ENCODE measurements at regions not wholly inside any gene's neighbourhood (a gene's known extent, or its start where the extent isn't known, plus 50 kb on each side); places are given as distances from the start of the nearest gene placed in this dataset.
A peak's percentile ranks its signal among the peaks of the same experiment; 100 is the strongest.

- no peak overlapping the region for H3K27ac ChIP-seq (ENCODE audit: low read length)
- no peak overlapping the region for H3K4me3 ChIP-seq (ENCODE audit: low read length)
- H3K4me1 ChIP-seq (ENCODE audit: insufficient read depth, low read length) = peaks cover 40% of the 10 kb centered on the region; the same call in 1 of the 2 replicates
- no peaks in the 10 kb centered on the region for H3K36me3 ChIP-seq (ENCODE audit: insufficient read depth, low read depth, low read length)
- H3K9ac ChIP-seq (ENCODE audit: low read depth, low read length) = no peak overlapping the region
- no peaks in the 10 kb centered on the region for H3K9me3 ChIP-seq (ENCODE audit: insufficient read depth, low read depth, low read length)
- peaks cover 28% of the 10 kb centered on the region for H3K27me3 ChIP-seq (ENCODE audit: insufficient read depth, low read length)
These were observed 120.5 kb downstream of the FOXB1 start for GRCh38 chr15:60124460-60125070.

- Histone ChIP-seq H3K36me3 (ENCODE audit: insufficient read depth, low read depth, low read length) (no peaks in the 10 kb centered on the region), H3K27me3 (ENCODE audit: insufficient read depth, low read length) (peaks cover 24% of the 10 kb centered on the region), H3K4me3 (ENCODE audit: low read length) (no peak overlapping the region), H3K9ac (ENCODE audit: low read depth, low read length) (no peak overlapping the region), H3K4me1 (ENCODE audit: insufficient read depth, low read length) (peaks cover 35% of the 10 kb centered on the region; the same call in 1 of the 2 replicates), H3K9me3 (ENCODE audit: insufficient read depth, low read depth, low read length) (no peaks in the 10 kb centered on the region), H3K27ac (ENCODE audit: low read length) (no peak overlapping the region)
These were observed 121.2 kb downstream of the FOXB1 start for GRCh38 chr15:60125334-60125733.

- Histone ChIP-seq H3K36me3 (ENCODE audit: insufficient read depth, low read depth, low read length) (no peaks in the 10 kb centered on the region), H3K27me3 (ENCODE audit: insufficient read depth, low read length) (peaks cover 18% of the 10 kb centered on the region), H3K9ac (ENCODE audit: low read depth, low read length) (no peak overlapping the region), H3K4me3 (ENCODE audit: low read length) (no peak overlapping the region), H3K9me3 (ENCODE audit: insufficient read depth, low read depth, low read length) (no peaks in the 10 kb centered on the region), H3K4me1 (ENCODE audit: insufficient read depth, low read length) (peaks cover 26% of the 10 kb centered on the region; the same call in 1 of the 2 replicates), H3K27ac (ENCODE audit: low read length) (no peak overlapping the region)
These were observed 122.1 kb downstream of the FOXB1 start for GRCh38 chr15:60126200-60126599.

GRCh38 chr15:60126661-60127060 lies 122.5 kb downstream of the FOXB1 start:
- no peak overlapping the region for H3K27ac ChIP-seq (ENCODE audit: low read length)
- peaks cover 26% of the 10 kb centered on the region; the same call in 1 of the 2 replicates for H3K4me1 ChIP-seq (ENCODE audit: insufficient read depth, low read length)
- H3K4me3 ChIP-seq (ENCODE audit: low read length) = no peak overlapping the region
- H3K27me3 ChIP-seq (ENCODE audit: insufficient read depth, low read length) = peaks cover 13% of the 10 kb centered on the region
- H3K9me3 ChIP-seq (ENCODE audit: insufficient read depth, low read depth, low read length) = no peaks in the 10 kb centered on the region
- H3K9ac ChIP-seq (ENCODE audit: low read depth, low read length) = no peak overlapping the region
- H3K36me3 ChIP-seq (ENCODE audit: insufficient read depth, low read depth, low read length) = no peaks in the 10 kb centered on the region

GRCh38 chr15:60128000-60128376 lies 123.9 kb downstream of the FOXB1 start:
- no peak overlapping the region for H3K27ac ChIP-seq (ENCODE audit: low read length)
- peak overlapping the region; percentile 42; the same call in 1 of the 2 replicates for H3K9ac ChIP-seq (ENCODE audit: low read depth, low read length)

GRCh38 chr15:60128710-60129109 lies 124.6 kb downstream of the FOXB1 start:
- no peaks in the 10 kb centered on the region for H3K36me3 ChIP-seq (ENCODE audit: insufficient read depth, low read depth, low read length)
- H3K9me3 ChIP-seq (ENCODE audit: insufficient read depth, low read depth, low read length) = no peaks in the 10 kb centered on the region
- H3K27ac ChIP-seq (ENCODE audit: low read length) = no peak overlapping the region
- H3K9ac ChIP-seq (ENCODE audit: low read depth, low read length) = peak overlapping the region; percentile 50; the same call in 1 of the 2 replicates
- peak overlapping the region; percentile 55; the same call in 1 of the 2 replicates for H3K4me3 ChIP-seq (ENCODE audit: low read length)
- H3K27me3 ChIP-seq (ENCODE audit: insufficient read depth, low read length) = no peaks in the 10 kb centered on the region; the same call in 1 of the 2 replicates
- peaks cover 20% of the 10 kb centered on the region; the same call in 1 of the 2 replicates for H3K4me1 ChIP-seq (ENCODE audit: insufficient read depth, low read length)

More at GRCh38 chr15:60128000-60128376, 123.9 kb downstream of the FOXB1 start:
- H3K4me1 ChIP-seq (ENCODE audit: insufficient read depth, low read length) = peaks cover 20% of the 10 kb centered on the region; the same call in 1 of the 2 replicates
- no peaks in the 10 kb centered on the region; the same call in 1 of the 2 replicates for H3K27me3 ChIP-seq (ENCODE audit: insufficient read depth, low read length)
- peak overlapping the region; percentile 54 for H3K4me3 ChIP-seq (ENCODE audit: low read length)
- no peaks in the 10 kb centered on the region for H3K9me3 ChIP-seq (ENCODE audit: insufficient read depth, low read depth, low read length)
- no peaks in the 10 kb centered on the region for H3K36me3 ChIP-seq (ENCODE audit: insufficient read depth, low read depth, low read length)

- Histone ChIP-seq H3K4me3 (ENCODE audit: low read length) (no peak overlapping the region), H3K9me3 (ENCODE audit: insufficient read depth, low read depth, low read length) (no peaks in the 10 kb centered on the region), H3K36me3 (ENCODE audit: insufficient read depth, low read depth, low read length) (no peaks in the 10 kb centered on the region), H3K4me1 (ENCODE audit: insufficient read depth, low read length) (peaks cover 20% of the 10 kb centered on the region; the same call in 1 of the 2 replicates), H3K27ac (ENCODE audit: low read length) (no peak overlapping the region), H3K9ac (ENCODE audit: low read depth, low read length) (no peak overlapping the region), H3K27me3 (ENCODE audit: insufficient read depth, low read length) (no peaks in the 10 kb centered on the region)
These were observed 126.3 kb downstream of the FOXB1 start for GRCh38 chr15:60130398-60130797.

- no peak overlapping the region for H3K4me3 ChIP-seq (ENCODE audit: low read length)
- no peaks in the 10 kb centered on the region for H3K36me3 ChIP-seq (ENCODE audit: insufficient read depth, low read depth, low read length)
- no peak overlapping the region for H3K9ac ChIP-seq (ENCODE audit: low read depth, low read length)
- H3K9me3 ChIP-seq (ENCODE audit: insufficient read depth, low read depth, low read length) = no peaks in the 10 kb centered on the region
- no peak overlapping the region for H3K27ac ChIP-seq (ENCODE audit: low read length)
- H3K4me1 ChIP-seq (ENCODE audit: insufficient read depth, low read length) = peaks cover 20% of the 10 kb centered on the region; the same call in 1 of the 2 replicates
- no peaks in the 10 kb centered on the region for H3K27me3 ChIP-seq (ENCODE audit: insufficient read depth, low read length)
These were observed 126.7 kb downstream of the FOXB1 start for GRCh38 chr15:60130821-60131220.

- Histone ChIP-seq H3K27me3 (ENCODE audit: insufficient read depth, low read length) (no peaks in the 10 kb centered on the region), H3K27ac (ENCODE audit: low read length) (no peak overlapping the region), H3K36me3 (ENCODE audit: insufficient read depth, low read depth, low read length) (no peaks in the 10 kb centered on the region), H3K9me3 (ENCODE audit: insufficient read depth, low read depth, low read length) (no peaks in the 10 kb centered on the region), H3K4me1 (ENCODE audit: insufficient read depth, low read length) (peaks cover 9% of the 10 kb centered on the region; the same call in 1 of the 2 replicates), H3K4me3 (ENCODE audit: low read length) (no peak overlapping the region), H3K9ac (ENCODE audit: low read depth, low read length) (no peak overlapping the region)
These were observed 130.5 kb downstream of the FOXB1 start for GRCh38 chr15:60134609-60135008.

- peaks cover 9% of the 10 kb centered on the region; the same call in 1 of the 2 replicates for H3K4me1 ChIP-seq (ENCODE audit: insufficient read depth, low read length)
- no peak overlapping the region for H3K9ac ChIP-seq (ENCODE audit: low read depth, low read length)
- H3K36me3 ChIP-seq (ENCODE audit: insufficient read depth, low read depth, low read length) = no peaks in the 10 kb centered on the region
- no peak overlapping the region for H3K4me3 ChIP-seq (ENCODE audit: low read length)
- no peaks in the 10 kb centered on the region for H3K9me3 ChIP-seq (ENCODE audit: insufficient read depth, low read depth, low read length)
- H3K27ac ChIP-seq (ENCODE audit: low read length) = no peak overlapping the region
- no peaks in the 10 kb centered on the region for H3K27me3 ChIP-seq (ENCODE audit: insufficient read depth, low read length)
These were observed 131.8 kb downstream of the FOXB1 start for GRCh38 chr15:60135961-60136360.

GRCh38 chr15:60137711-60138396 lies 133.7 kb downstream of the FOXB1 start:
- H3K4me3 ChIP-seq (ENCODE audit: low read length) = no peak overlapping the region

More at GRCh38 chr15:60137711-60138396, 133.7 kb downstream of the FOXB1 start:
- H3K36me3 ChIP-seq (ENCODE audit: insufficient read depth, low read depth, low read length) = no peaks in the 10 kb centered on the region
- no peaks in the 10 kb centered on the region for H3K27me3 ChIP-seq (ENCODE audit: insufficient read depth, low read length)
- H3K4me1 ChIP-seq (ENCODE audit: insufficient read depth, low read length) = peaks cover 9% of the 10 kb centered on the region; the same call in 1 of the 2 replicates
- H3K9ac ChIP-seq (ENCODE audit: low read depth, low read length) = no peak overlapping the region
- no peaks in the 10 kb centered on the region for H3K9me3 ChIP-seq (ENCODE audit: insufficient read depth, low read depth, low read length)
- no peak overlapping the region for H3K27ac ChIP-seq (ENCODE audit: low read length)
